Endothelial cell (in vitro differentiated cells): ENCODE measurements at regions not wholly inside any gene's neighbourhood (a gene's known extent, or its start where the extent isn't known, plus 50 kb on each side); places are given as distances from the start of the nearest gene placed in this dataset.

ENCODE experiments used
- DNase-seq: peaks from one replicate; pipeline ENCODE4 v3.0.0; 2021; ENCODE audit warnings: low spot score
- H3K27ac Mint-ChIP-seq: one replicate; pipeline ENCODE4 v1.8.0; 2021; ENCODE audit warnings: mixed read lengths, inconsistent platforms; ENCODE audit not compliant: unreplicated experiment
- H3K27me3 Mint-ChIP-seq: one replicate; pipeline ENCODE4 v1.8.0; 2021; ENCODE audit warnings: mild to moderate bottlenecking, moderate library complexity, mixed read lengths, inconsistent platforms; ENCODE audit not compliant: unreplicated experiment
- H3K36me3 Mint-ChIP-seq: one replicate; pipeline ENCODE4 v1.8.0; 2021; ENCODE audit warnings: mild to moderate bottlenecking, low read depth, mixed read lengths, inconsistent platforms; ENCODE audit not compliant: unreplicated experiment
- H3K4me1 Mint-ChIP-seq: one replicate; pipeline ENCODE4 v1.8.0; 2021; ENCODE audit warnings: mild to moderate bottlenecking, mixed read lengths, inconsistent platforms; ENCODE audit not compliant: unreplicated experiment
- H3K4me3 Mint-ChIP-seq: one replicate; pipeline ENCODE4 v1.8.0; 2021; ENCODE audit warnings: mild to moderate bottlenecking, mixed read lengths, inconsistent platforms; ENCODE audit not compliant: unreplicated experiment
- H3K9me3 Mint-ChIP-seq: one replicate; pipeline ENCODE4 v1.8.0; 2021; ENCODE audit warnings: mixed read lengths, inconsistent platforms; ENCODE audit not compliant: unreplicated experiment
- TF ChIP-seq, protein P1 (sequence below): fragments of 200-600 bp; sonication (generic); IDR thresholded peaks from one replicate; pipeline ENCODE4 v1.5.0; 2021; ENCODE audit warnings: antibody characterized with exemption; ENCODE audit not compliant: unreplicated experiment

DNA sequence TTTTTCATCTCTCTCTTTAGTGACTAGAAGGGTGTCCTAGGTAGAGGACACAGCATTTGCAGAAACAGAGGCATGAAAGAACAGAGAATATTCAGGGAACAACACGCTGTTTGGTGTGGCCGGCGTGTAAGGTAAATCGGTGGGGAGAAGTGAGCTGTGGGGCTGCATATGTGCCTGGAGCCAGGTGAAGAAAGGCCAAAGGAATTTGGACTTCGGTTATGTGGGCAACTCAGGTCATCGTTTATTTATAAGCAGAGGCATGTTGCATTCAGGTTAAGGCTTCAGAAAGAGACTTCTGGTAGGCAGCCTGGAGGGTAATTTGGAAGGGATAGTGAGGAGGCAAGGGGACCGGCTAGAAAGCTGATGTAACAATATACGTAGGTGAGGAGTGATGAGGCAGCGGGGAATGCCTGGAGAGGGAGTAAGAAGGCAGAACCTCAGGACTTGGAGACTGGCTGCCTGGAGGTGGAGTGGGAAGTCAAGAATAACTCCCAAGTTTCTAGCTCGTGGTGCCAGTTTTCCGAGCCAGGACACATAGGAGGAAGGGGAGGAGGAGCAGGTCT is 64.1 kb upstream of the ACOT11 start:
- Mint-ChIP-seq H3K27me3 (peaks cover 7% of the 10 kb centered on the region), H3K4me1 (peaks cover 26% of the 10 kb centered on the region), H3K27ac (no peak overlapping the region), H3K9me3 (no peaks in the 10 kb centered on the region), H3K4me3 (no peak overlapping the region), H3K36me3 (no peaks in the 10 kb centered on the region)
- no peak for DNase-seq
- TF ChIP-seq, protein P1, sequence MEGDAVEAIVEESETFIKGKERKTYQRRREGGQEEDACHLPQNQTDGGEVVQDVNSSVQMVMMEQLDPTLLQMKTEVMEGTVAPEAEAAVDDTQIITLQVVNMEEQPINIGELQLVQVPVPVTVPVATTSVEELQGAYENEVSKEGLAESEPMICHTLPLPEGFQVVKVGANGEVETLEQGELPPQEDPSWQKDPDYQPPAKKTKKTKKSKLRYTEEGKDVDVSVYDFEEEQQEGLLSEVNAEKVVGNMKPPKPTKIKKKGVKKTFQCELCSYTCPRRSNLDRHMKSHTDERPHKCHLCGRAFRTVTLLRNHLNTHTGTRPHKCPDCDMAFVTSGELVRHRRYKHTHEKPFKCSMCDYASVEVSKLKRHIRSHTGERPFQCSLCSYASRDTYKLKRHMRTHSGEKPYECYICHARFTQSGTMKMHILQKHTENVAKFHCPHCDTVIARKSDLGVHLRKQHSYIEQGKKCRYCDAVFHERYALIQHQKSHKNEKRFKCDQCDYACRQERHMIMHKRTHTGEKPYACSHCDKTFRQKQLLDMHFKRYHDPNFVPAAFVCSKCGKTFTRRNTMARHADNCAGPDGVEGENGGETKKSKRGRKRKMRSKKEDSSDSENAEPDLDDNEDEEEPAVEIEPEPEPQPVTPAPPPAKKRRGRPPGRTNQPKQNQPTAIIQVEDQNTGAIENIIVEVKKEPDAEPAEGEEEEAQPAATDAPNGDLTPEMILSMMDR, result no peak

DNA sequence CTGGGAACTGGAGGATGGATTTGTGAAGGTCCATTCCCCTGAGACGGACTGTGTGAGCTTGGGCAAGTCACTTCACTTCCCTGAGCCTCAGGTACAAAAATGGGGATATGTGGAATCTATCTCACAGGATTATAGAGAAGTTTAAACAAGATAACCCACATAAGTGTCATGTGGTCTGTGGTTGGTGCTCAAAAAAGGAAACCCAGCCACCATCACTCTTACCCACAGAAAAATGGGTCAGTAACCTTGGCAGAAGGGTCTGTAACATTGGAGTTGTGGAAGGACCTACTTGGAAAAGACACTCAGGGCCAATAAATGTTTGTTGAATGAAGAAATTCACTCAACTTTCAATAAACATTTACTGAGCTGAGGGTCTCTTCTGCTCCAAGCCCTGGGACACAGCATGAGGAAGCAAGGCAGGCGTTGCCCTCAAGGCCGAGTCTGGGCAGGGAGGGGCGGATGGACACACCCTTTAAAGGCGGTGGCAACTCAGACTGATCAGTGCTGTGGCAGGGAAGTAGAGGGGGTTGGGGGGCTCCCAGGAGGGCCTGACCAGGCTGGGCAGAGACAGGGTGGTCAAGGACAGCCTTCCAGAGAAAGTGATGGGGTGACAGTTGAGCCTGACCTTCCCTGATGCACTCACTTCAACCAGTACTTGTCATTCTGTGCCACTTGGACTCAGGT is 66.7 kb upstream of the ACOT11 start:
- Mint-ChIP-seq H3K27me3 (peaks cover 13% of the 10 kb centered on the region), H3K4me1 (peaks cover 28% of the 10 kb centered on the region), H3K36me3 (no peaks in the 10 kb centered on the region), H3K27ac (no peak overlapping the region), H3K4me3 (no peak overlapping the region), H3K9me3 (no peaks in the 10 kb centered on the region)
- no peak for DNase-seq
- TF ChIP-seq, protein P1, result no peak

- H3K27ac Mint-ChIP-seq, result no peak overlapping the region
- H3K9me3 Mint-ChIP-seq, result no peaks in the 10 kb centered on the region
- TF ChIP-seq, protein P1, result no peak
- no peak for DNase-seq
- H3K4me3 Mint-ChIP-seq, result no peak overlapping the region
- H3K4me1 Mint-ChIP-seq, result peaks cover 33% of the 10 kb centered on the region
- H3K27me3 Mint-ChIP-seq, result peaks cover 16% of the 10 kb centered on the region
- no peaks in the 10 kb centered on the region for H3K36me3 Mint-ChIP-seq
Observed at GRCh38 chr1:54480525-54480848, 67.5 kb upstream of the ACOT11 start.

GRCh38 chr1:54479841-54480524 is 68.0 kb upstream of the ACOT11 start:
- H3K9me3 Mint-ChIP-seq, result no peaks in the 10 kb centered on the region
- no peak overlapping the region for H3K4me3 Mint-ChIP-seq
- no peak overlapping the region for H3K27ac Mint-ChIP-seq
- no peak for DNase-seq
- peaks cover 16% of the 10 kb centered on the region for H3K27me3 Mint-ChIP-seq
- no peaks in the 10 kb centered on the region for H3K36me3 Mint-ChIP-seq
- H3K4me1 Mint-ChIP-seq, result peaks cover 36% of the 10 kb centered on the region
- TF ChIP-seq, protein P1, result no peak

DNA sequence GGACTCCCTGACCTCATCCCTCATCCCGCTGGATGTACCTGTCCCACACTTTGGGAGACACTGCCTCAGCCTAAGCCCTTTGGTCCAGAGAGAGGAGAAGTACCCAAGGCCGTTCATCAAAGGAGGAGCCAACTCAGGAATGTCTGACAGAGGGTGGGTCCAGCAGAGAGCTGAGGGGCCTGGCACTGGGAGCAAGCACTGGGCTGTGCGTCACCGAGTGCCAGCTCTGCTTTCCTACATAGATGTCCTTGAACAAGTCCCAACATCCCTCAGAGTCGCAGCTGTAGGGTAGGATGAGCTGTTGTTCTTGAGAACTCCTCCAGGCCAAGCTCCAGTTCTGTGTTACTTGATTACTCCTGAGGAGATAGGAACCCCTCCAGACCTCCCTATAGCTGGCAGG is 68.8 kb upstream of the ACOT11 start:
- no peaks in the 10 kb centered on the region for H3K36me3 Mint-ChIP-seq
- DNase-seq, result no peak
- peaks cover 39% of the 10 kb centered on the region for H3K4me1 Mint-ChIP-seq
- no peak overlapping the region for H3K27ac Mint-ChIP-seq
- TF ChIP-seq, protein P1, result no peak
- peaks cover 16% of the 10 kb centered on the region for H3K27me3 Mint-ChIP-seq
- H3K4me3 Mint-ChIP-seq, result no peak overlapping the region
- H3K9me3 Mint-ChIP-seq, result no peaks in the 10 kb centered on the region
